ENCODE measurements at regions not wholly inside any gene's neighbourhood (a gene's known extent, or its start where the extent isn't known, plus 50 kb on each side); places are given as distances from the start of the nearest gene placed in this dataset.

DNA sequence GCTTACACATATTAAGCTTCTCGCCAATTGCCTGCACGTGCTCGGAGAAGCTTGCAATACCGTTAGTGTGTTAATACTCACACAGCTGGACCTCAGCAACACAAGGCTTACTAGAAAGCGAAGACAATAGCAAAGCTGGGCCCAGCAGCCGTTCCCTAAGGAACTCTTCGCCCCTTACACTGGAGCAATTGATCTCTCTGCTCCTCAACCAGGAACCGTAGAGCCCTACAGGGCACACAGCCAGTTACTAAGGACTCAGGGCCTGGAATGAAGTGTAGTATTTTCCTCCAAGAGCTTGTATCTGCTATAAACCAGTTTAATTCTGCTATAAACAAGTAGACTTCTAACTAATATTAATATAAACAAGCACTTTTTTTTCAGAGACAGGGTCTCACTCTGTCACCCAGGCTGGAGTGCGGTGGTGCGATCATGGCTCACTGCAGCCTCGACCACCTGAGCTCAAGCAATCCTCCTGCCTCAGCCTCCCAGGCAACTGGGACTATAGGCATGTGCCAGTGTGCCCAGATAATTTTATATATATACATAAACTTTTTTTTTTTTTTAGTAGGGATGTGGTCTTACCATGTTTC is 67.0 kb upstream of the SIMC1 start:
- TF ChIP-seq CTCF (IDR thresholded peaks at IDR 0.05; ENCODE audit: insufficient read depth, low read length) (no peak), REST (IDR thresholded peaks at IDR 0.05; ENCODE audit: insufficient replicate concordance, low read depth) (no peak), POLR2AphosphoS5 (IDR thresholded peaks at IDR 0.05; ENCODE audit: low read depth) (no peak)
